A673 (cell line): ENCODE measurements at regions not wholly inside any gene's neighbourhood (a gene's known extent, or its start where the extent isn't known, plus 50 kb on each side); places are given as distances from the start of the nearest gene placed in this dataset.

ENCODE experiments used
- CTCF ChIP-seq: fragments of 300-800, 200-600 bp; sonication (generic); conservative IDR thresholded peaks from 2 replicates; pipeline ENCODE4 v1.5.1; 2017; ENCODE audit warnings: low read depth, mild to moderate bottlenecking, antibody characterized with exemption, low read length, moderate library complexity, mixed read lengths
- EZH2 ChIP-seq: fragments of 200-600 bp; sonication (generic); IDR thresholded peaks from 2 replicates; pipeline ENCODE4 v1.6.1; 2017; ENCODE audit warnings: borderline replicate concordance, low read depth, mild to moderate bottlenecking, mixed read lengths, antibody characterized with exemption, low read length; ENCODE audit not compliant: poor library complexity, severe bottlenecking

DNA sequence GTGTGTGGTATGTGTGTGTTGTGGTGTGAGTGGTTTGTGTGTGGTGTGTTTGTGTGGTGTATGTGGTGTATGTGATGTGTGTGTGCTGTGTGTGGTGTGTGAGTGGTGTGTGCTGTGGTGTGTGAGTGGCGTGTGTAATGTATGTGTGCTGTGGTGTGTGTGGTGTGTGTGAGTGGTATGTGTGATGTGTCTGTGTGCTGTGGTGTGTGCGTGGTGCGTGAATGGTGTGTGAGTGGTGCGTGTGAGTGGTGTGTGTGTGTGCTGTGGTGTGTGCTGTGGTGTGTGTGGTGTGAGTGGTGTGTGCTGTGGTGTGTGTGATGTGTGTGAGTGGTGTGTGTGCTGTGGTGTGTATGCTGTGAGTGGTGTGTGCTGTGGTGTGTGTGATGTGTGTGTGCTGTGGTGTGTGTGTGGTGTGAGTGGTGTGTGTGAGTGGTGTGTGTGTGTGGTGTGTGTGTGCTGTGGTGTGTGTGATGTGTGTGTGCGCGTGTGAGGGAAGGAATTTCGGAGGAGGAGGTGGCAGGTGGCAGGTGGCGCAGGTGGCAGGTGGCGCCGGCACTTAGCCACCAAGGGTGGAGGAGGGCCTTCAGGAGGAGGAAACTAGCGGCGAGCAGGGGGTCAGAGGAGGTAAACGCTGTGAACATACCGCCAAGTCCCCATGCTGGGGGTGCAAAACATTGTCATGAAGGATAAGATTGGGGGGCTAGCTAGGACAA lies 191.8 kb downstream of the MELK start:
- TF ChIP-seq CTCF = no peak
- TF ChIP-seq EZH2 = no peak
